NB4 (cell line): ENCODE measurements at regions not wholly inside any gene's neighbourhood (a gene's known extent, or its start where the extent isn't known, plus 50 kb on each side); places are given as distances from the start of the nearest gene placed in this dataset.

ENCODE experiments used
- CTCF ChIP-seq: IDR thresholded peaks from one replicate; pipeline ENCODE4 v1.5.1; 2012; ENCODE audit warnings: low read depth, low read length
- POLR2A ChIP-seq: IDR thresholded peaks from 2 replicates; pipeline ENCODE4 v1.6.1; 2011; ENCODE audit warnings: mild to moderate bottlenecking; ENCODE audit not compliant: insufficient read length; ENCODE audit errors: extremely low read depth

GRCh38 chr18:35868915-35869314 is 103.6 kb upstream of the RMP24 start:
- TF ChIP-seq CTCF (no peak), POLR2A (no peak)
